GM12878 (cell line): ENCODE measurements at regions not wholly inside any gene's neighbourhood (a gene's known extent, or its start where the extent isn't known, plus 50 kb on each side); places are given as distances from the start of the nearest gene placed in this dataset.

Source experiments
- ATAC-seq: fragments of 200-7000 bp; cut with Tn5 transposase; 3 replicates; pipeline ENCODE4 v1.9.1; 2020; ENCODE audit warnings: mild to moderate bottlenecking, moderate library complexity
- BruUV-seq: library from RNA; stranded (reverse); fragments of 400-500 nt; replicated peaks from 2 replicates; lab custom pipeline; 2021; lab: Mats Ljungman, UMichigan
- CTCF ChIA-PET: fragments of 300-600 bp; sonication (Branson Sonifier 250); formaldehyde crosslinking; extraction: SDS; loops from one replicate; lab custom pipeline; 2021; ENCODE audit warnings: inconsistent platforms; lab: Yijun Ruan, JAX
- POLR2A ChIA-PET: fragments of 350-600 bp; formaldehyde crosslinking; extraction: SDS; loops from one replicate; lab custom pipeline; 2021; ENCODE audit warnings: inconsistent platforms; lab: Charles Lee
- RAD21 ChIA-PET: fragments of 300-600 bp; sonication (Branson Sonifier 250); formaldehyde crosslinking; loops from one replicate; lab custom pipeline; 2023; ENCODE audit warnings: antibody characterized with exemption; ENCODE audit not compliant: unreplicated experiment; lab: Charles Lee
- SMC1A ChIA-PET: fragments of 300-600 bp; sonication (Branson Sonifier 250); formaldehyde crosslinking; loops from one replicate; lab custom pipeline; 2023; ENCODE audit not compliant: unreplicated experiment, uncharacterized antibody; lab: Charles Lee
- DNase-seq: peaks from one replicate; pipeline ENCODE4 v3.0.0-alpha.2; 2011; ENCODE audit warnings: low read depth, low spot score
- FAIRE-seq: peaks from 3 replicates; lab custom pipeline; 2011; peaks lifted over from hg19 to GRCh38; lab: Jason Lieb, UNC
- H2AFZ ChIP-seq: 2 replicates; pipeline ENCODE4 v1.6.0; 2011; ENCODE audit warnings: low read depth, low read length, control low read depth; ENCODE audit not compliant: control insufficient read depth
- H3K27ac ChIP-seq: 2 replicates; pipeline ENCODE4 v1.5.1; 2011; ENCODE audit warnings: control low read depth; ENCODE audit not compliant: control insufficient read depth, insufficient read depth
- H3K27me3 ChIP-seq, 2 experiments: replicated peaks in 1 of 2; 2 replicates each; pipeline versions ENCODE4 v1.6.0 to v1.6.1; 2011; ENCODE audit warnings: low read length in 1 of 2; ENCODE audit not compliant: control insufficient read depth in 2 of 2, insufficient read depth in 2 of 2
- H3K36me3 ChIP-seq, 2 experiments: 2 replicates each; pipeline ENCODE4 v1.5.1; 2011; ENCODE audit warnings: low read length in 1 of 2; ENCODE audit not compliant: control insufficient read depth in 2 of 2, insufficient read depth in 2 of 2
- H3K4me1 ChIP-seq: 2 replicates; pipeline ENCODE4 v1.6.1; 2011; ENCODE audit warnings: mild to moderate bottlenecking, low read length, moderate library complexity, mixed read lengths; ENCODE audit not compliant: control insufficient read depth, insufficient read depth
- H3K4me2 ChIP-seq: 2 replicates; pipeline ENCODE4 v1.6.0; 2011; ENCODE audit warnings: control low read depth; ENCODE audit not compliant: control insufficient read depth, insufficient read depth
- H3K4me3 ChIP-seq: fragments of 200-600 bp; sonication (generic); 2 replicates; pipeline ENCODE4 v1.5.1; 2016
- H3K79me2 ChIP-seq: 2 replicates; pipeline ENCODE4 v1.6.0; 2011; ENCODE audit warnings: low read length; ENCODE audit not compliant: control insufficient read depth, insufficient read depth
- H3K9ac ChIP-seq: 2 replicates; pipeline ENCODE4 v1.8.0; 2011; ENCODE audit warnings: low read length, control low read depth, mixed read lengths; ENCODE audit not compliant: control insufficient read depth, insufficient read depth
- H3K9me3 ChIP-seq: replicated peaks from 3 replicates; pipeline ENCODE4 v1.5.1; 2011; ENCODE audit warnings: mild to moderate bottlenecking, low read length; ENCODE audit not compliant: control insufficient read depth, insufficient read depth
- H4K20me1 ChIP-seq: 2 replicates; pipeline ENCODE4 v1.6.0; 2011; ENCODE audit not compliant: control insufficient read depth, insufficient read depth
- CBX3 ChIP-seq: fragments of 200-600 bp; sonication (generic); IDR thresholded peaks from 2 replicates; pipeline ENCODE4 v1.6.1; 2016; ENCODE audit warnings: low read depth, borderline replicate concordance
- CEBPZ ChIP-seq: fragments of 150-350 bp; IDR thresholded peaks from 2 replicates; pipeline ENCODE4 v1.6.1; 2016; ENCODE audit warnings: low read depth, low read length
- CHD4 ChIP-seq: fragments of 200-600 bp; sonication (generic); IDR thresholded peaks from 2 replicates; pipeline ENCODE4 v1.6.1; 2016; ENCODE audit warnings: mild to moderate bottlenecking
- E2F8 ChIP-seq: fragments of 450-650 bp; IDR thresholded peaks from 2 replicates; pipeline ENCODE4 v1.6.1; 2018; ENCODE audit warnings: mild to moderate bottlenecking, low read depth, moderate library complexity; ENCODE audit not compliant: partially characterized antibody
- ETV6 ChIP-seq, 2 experiments: fragments of 450-650 bp in 1 of 2; IDR thresholded peaks in 1 of 2; conservative IDR thresholded peaks in 1 of 2; 2 replicates each; pipeline ENCODE4 v1.6.1; 2014; ENCODE audit warnings: antibody characterized with exemption in 1 of 2, borderline replicate concordance in 1 of 2, low read depth in 1 of 2, mild to moderate bottlenecking in 1 of 2, moderate library complexity in 1 of 2
- IRF4 ChIP-seq: IDR thresholded peaks from 2 replicates; pipeline ENCODE4 v1.6.1; 2011; ENCODE audit warnings: low read depth, low read length
- PAX8 ChIP-seq: fragments of 450-650 bp; IDR thresholded peaks from 2 replicates; pipeline ENCODE4 v1.6.1; 2017; ENCODE audit warnings: mild to moderate bottlenecking, moderate library complexity
- PBX3 ChIP-seq: IDR thresholded peaks from 2 replicates; pipeline ENCODE4 v1.6.1; 2011; ENCODE audit warnings: mild to moderate bottlenecking, low read depth, low read length, moderate library complexity; ENCODE audit not compliant: insufficient replicate concordance
- SIN3A ChIP-seq: IDR thresholded peaks from 2 replicates; pipeline ENCODE4 v1.6.1; 2012; ENCODE audit warnings: low read depth, low read length, improper control_type of control experiment
- USF2 ChIP-seq: IDR thresholded peaks from 2 replicates; pipeline ENCODE4 v1.6.1; 2011; ENCODE audit warnings: low read depth, low read length, improper control_type of control experiment, borderline replicate concordance
- ZBTB11 ChIP-seq: fragments of 450-650 bp; formaldehyde crosslinking; IDR thresholded peaks from 2 replicates; pipeline ENCODE4 v1.5.0; 2022; ENCODE audit warnings: mild to moderate bottlenecking, missing genetic modification characterization
- WGBS: methylation state at CpG from one replicate; pipeline ENCODE4 v1.1.6; 2016; ENCODE audit warnings: low lambda C conversion rate; ENCODE audit not compliant: insufficient replicate concordance, insufficient coverage; ENCODE audit errors: missing lambda C conversion rate; 5-methylcytosine and 5-hydroxymethylcytosine counted together
- in situ Hi-C: fragments of 300-500 bp; cut with MboI; formaldehyde crosslinking; loops from 9 replicates; pipeline ENCODE4 v1.14.3; 2018; ENCODE audit warnings: mixed read lengths
- intact Hi-C: fragments of 100-400 bp; cut with micrococcal nuclease; formaldehyde crosslinking; loops from one replicate; pipeline ENCODE4 v1.14.2; 2022; ENCODE audit not compliant: unreplicated experiment

GRCh38 chr13:23067129-23067528 is 113.7 kb upstream of the SGCG start (continued):
- no peak for TF ChIP-seq USF2

GRCh38 chr13:23069566-23069965 is 111.2 kb upstream of the SGCG start:
- intact Hi-C loops, result no loop called here
- no peaks in the 10 kb centered on the region; the same call in 2 of the 3 replicates for H3K9me3 ChIP-seq
- no peak overlapping the region for H3K9ac ChIP-seq
- no peaks in the 10 kb centered on the region for H3K36me3 ChIP-seq
- 0% methylated on average over 1 of the region's 1 CpG for WGBS
- no peak overlapping the region for H3K4me3 ChIP-seq
- no peak for ATAC-seq
- no peak for DNase-seq
- no peak overlapping the region for H2AFZ ChIP-seq
- no peak overlapping the region for H3K4me2 ChIP-seq
- in situ Hi-C loops, result no loop called here
- ChIA-PET SMC1A (no interaction called here), RAD21 (no interaction called here), POLR2A (no interaction called here), CTCF (no interaction called here)
- H3K79me2 ChIP-seq, result no peaks in the 10 kb centered on the region
- H3K4me1 ChIP-seq, result no peaks in the 10 kb centered on the region
- no peaks in the 10 kb centered on the region for H3K27me3 ChIP-seq
- no peak overlapping the region for H3K27ac ChIP-seq
- no peaks in the 10 kb centered on the region for H4K20me1 ChIP-seq
- no peak for FAIRE-seq
- BruUV-seq, result no TSS peak
- TF ChIP-seq ZBTB11 (CRISPR knock-in tag) (no peak), SIN3A (no peak), CBX3 (no peak), PBX3 (no peak), IRF4 (no peak), ETV6 (conservative IDR thresholded peaks at IDR 0.05 in 1 of 2, IDR thresholded peaks at IDR 0.05 in 1 of 2; ENCODE audit: borderline replicate concordance in 1 of 2, low read depth in 1 of 2) (no peak), E2F8 (no peak), CHD4 (no peak), PAX8 (no peak), CEBPZ (no peak)
